Lung (tissue), 11 donors: ENCODE measurements at regions not wholly inside any gene's neighbourhood (a gene's known extent, or its start where the extent isn't known, plus 50 kb on each side); places are given as distances from the start of the nearest gene placed in this dataset.

ENCODE experiments used
- ATAC-seq: fragments of 200-7000 bp; cut with Tn5 transposase; one replicate; pipeline ENCODE4 v1.9.1; 2020; ENCODE audit warnings: moderate number of reproducible peaks; ENCODE audit not compliant: insufficient read depth, low FRiP score
- DNase-seq, 3 donors: peaks; one replicate each; pipeline ENCODE4 v3.0.0-alpha.2; 2013 to 2017
- H3K27ac ChIP-seq, 2 donors: one replicate each; pipeline ENCODE4 v1.5.1; 2013; ENCODE audit warnings: mild to moderate bottlenecking in 2 of 2, moderate library complexity in 2 of 2, control low read depth in 1 of 2, inconsistent platforms in 1 of 2, low read depth in 1 of 2, low read length in 1 of 2
- H3K27me3 ChIP-seq, 3 donors: one replicate each; pipeline ENCODE4 v1.5.1; 2013; ENCODE audit warnings: low read length in 2 of 3; ENCODE audit not compliant: control insufficient read depth in 3 of 3, insufficient read depth in 3 of 3
- H3K36me3 ChIP-seq, 4 donors: one replicate each; pipeline ENCODE4 v1.5.1; 2013; ENCODE audit warnings: low read length in 4 of 4, mild to moderate bottlenecking in 1 of 4, moderate library complexity in 1 of 4; ENCODE audit not compliant: control insufficient read depth in 4 of 4, insufficient read depth in 4 of 4
- H3K4me1 ChIP-seq, 5 donors: one replicate each; pipeline ENCODE4 v1.5.1; 2013; ENCODE audit warnings: low read length in 5 of 5, mild to moderate bottlenecking in 2 of 5, moderate library complexity in 1 of 5; ENCODE audit not compliant: control insufficient read depth in 5 of 5, insufficient read depth in 5 of 5
- H3K4me3 ChIP-seq: one replicate; pipeline ENCODE4 v1.5.1; 2013; ENCODE audit warnings: mild to moderate bottlenecking, control low read depth, moderate library complexity
- H3K9ac ChIP-seq, 2 donors: one replicate each; pipeline ENCODE4 v1.5.1; 2013; ENCODE audit warnings: low read length in 2 of 2, control low read depth in 1 of 2; ENCODE audit not compliant: insufficient read depth in 1 of 2
- H3K9me3 ChIP-seq, 4 donors: one replicate each; pipeline ENCODE4 v1.5.1; 2013; ENCODE audit warnings: low read length in 3 of 4, mild to moderate bottlenecking in 1 of 4, moderate library complexity in 1 of 4; ENCODE audit not compliant: control insufficient read depth in 4 of 4, insufficient read depth in 3 of 4
- CTCF ChIP-seq: IDR thresholded peaks from 2 replicates; pipeline ENCODE4 v1.5.1; 2012; ENCODE audit warnings: mild to moderate bottlenecking; ENCODE audit errors: control extremely low read depth, extremely low read depth
- WGBS, 2 donors: extraction: QIAGEN DNeasy Blood & Tissue Kit; methylation state at CpG; one replicate each; pipeline ENCODE4 v1.1.7; 2013; 5-methylcytosine and 5-hydroxymethylcytosine counted together
- donor health status: control.
- donor health status: control.
- donor health status: Bipolar disorder and iron deficiency.
- donor health status: healthy.
- donor health status: DM: yes; HTN: yes; CAD: no.

DNA sequence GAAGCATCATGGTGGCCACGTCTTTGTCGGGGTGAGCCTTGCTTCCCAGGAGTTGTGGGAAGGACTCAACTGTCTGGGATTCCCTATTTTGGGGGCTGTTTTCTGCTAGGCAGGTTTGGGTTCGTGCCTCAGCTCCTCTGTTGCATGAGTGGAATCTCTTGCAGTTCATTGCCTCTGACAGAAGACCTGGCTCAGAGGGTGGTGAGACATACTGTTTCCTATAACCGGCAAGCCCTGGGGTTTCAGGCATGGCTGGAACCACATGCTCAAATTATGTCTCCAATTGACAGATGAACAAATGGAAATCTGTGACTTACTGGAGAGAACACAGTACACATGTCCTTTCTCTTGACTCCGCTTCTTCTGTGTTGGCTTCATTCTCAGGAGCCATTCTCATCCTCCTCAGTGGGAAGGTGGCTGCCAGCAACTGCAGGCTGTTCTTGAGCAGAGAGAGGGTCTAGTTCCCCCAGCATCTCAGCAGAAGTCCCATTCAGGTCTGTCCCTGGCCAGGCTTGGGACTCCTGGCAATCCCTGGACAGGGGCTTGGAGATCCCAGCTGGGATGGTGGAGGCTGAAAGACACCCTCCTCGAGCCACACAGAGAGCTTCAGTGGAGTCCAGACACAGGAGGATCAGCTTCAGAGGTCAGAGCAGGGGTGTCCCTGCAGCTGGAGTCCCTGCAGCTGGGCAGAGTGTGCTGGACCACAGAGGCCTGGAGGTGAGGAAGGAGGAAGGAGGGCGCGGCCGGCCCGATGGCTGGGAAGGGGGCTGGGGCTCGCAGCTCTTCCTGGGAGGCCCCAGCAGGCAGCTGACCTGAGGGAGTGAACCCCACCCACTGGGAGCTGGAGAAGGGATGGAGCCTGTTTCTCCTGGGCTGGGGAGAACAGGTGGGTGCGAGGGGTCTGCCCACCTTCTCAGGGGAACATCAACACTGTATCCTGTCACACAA lies 97.6 kb downstream of the LSM3 start:
- H3K4me3 ChIP-seq: no peak overlapping the region
- TF ChIP-seq CTCF: no peak
- H3K4me1 ChIP-seq: no peaks in the 10 kb centered on the region
- WGBS, 2 donors: 83 to 85% methylated on average over 12 of the region's 12 CpGs
- no peaks in the 10 kb centered on the region for H3K27me3 ChIP-seq
- H3K9me3 ChIP-seq: no peaks in the 10 kb centered on the region
- DNase-seq (no peak), ATAC-seq (no peak)
- no peak overlapping the region for H3K27ac ChIP-seq
- H3K36me3 ChIP-seq: no peaks in the 10 kb centered on the region
- no peak overlapping the region for H3K9ac ChIP-seq

DNA sequence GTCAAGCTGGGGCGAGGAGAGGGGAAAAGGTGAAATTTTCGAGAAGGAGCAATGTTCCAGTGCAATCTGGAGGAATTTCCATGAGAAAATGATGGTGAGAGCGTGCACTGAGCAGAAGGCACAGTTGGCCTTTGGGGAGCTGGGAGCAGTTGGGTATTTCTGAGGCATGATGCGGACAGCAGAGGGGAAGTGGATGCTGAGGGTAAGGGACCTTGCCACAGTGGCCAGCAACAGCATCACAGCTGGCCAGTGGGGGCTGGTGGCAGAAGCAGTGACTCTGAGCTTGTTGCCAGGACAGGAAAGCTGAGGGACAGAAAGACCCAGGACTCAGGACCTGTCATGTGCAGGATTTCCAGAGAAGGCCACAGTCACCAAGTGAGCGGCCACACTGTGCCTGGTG lies 98.9 kb downstream of the LSM3 start:
- ATAC-seq: no peak

DNA sequence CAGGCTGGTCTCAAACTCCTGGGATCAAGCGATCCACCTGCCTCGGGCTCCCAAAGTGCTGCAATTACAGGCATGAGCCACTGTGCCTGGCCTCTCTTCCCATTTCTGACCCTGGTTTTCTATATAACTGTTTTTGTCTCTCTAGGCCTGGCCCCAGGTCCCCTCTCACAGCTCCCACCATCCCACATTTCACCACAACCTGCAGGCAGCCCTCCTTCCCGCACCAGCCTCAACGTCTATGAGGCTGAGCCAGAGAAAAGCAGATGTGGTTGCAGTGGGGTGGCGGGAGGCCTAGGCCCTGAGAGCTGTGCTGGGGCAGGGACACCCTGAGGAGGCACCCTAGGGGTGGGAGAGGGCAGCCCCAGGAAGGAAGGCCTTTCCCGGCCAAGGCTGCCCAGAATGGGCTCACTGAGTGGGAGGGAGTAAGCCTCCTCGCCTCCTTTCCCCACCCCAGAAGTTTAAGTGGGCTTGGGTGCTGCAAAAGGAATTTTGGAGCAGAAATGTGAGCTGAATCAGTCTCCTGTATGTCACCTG lies 99.7 kb downstream of the LSM3 start:
- H3K4me1 ChIP-seq: no peaks in the 10 kb centered on the region
- TF ChIP-seq CTCF: no peak
- H3K36me3 ChIP-seq: no peaks in the 10 kb centered on the region
- peaks cover 0 to 4% (median 0%) of the 10 kb centered on the region in 4 donors for H3K9me3 ChIP-seq
- ATAC-seq: no peak
- no peak for DNase-seq
- H3K27ac ChIP-seq: no peak overlapping the region
- H3K4me3 ChIP-seq: no peak overlapping the region
- 52 to 83% methylated on average over 7 of the region's 7 CpGs for WGBS, 2 donors
- no peaks in the 10 kb centered on the region for H3K27me3 ChIP-seq
- no peak overlapping the region for H3K9ac ChIP-seq

More for the DNA sequence above, 98.9 kb downstream of the LSM3 start:
- Histone ChIP-seq H3K27ac (no peak overlapping the region), H3K4me3 (no peak overlapping the region), H3K9ac (no peak overlapping the region), H3K4me1 (no peaks in the 10 kb centered on the region), H3K27me3 (no peaks in the 10 kb centered on the region), H3K36me3 (no peaks in the 10 kb centered on the region), H3K9me3 (no peaks in the 10 kb centered on the region)
- DNase-seq: no peak
- TF ChIP-seq CTCF: no peak
- WGBS, 2 donors: 87 to 89% methylated on average over 5 of the region's 5 CpGs
